KBM-7 (cell line): ENCODE measurements at regions not wholly inside any gene's neighbourhood (a gene's known extent, or its start where the extent isn't known, plus 50 kb on each side); places are given as distances from the start of the nearest gene placed in this dataset.

ENCODE experiments used
- DNase-seq: peaks from one replicate; pipeline ENCODE4 v3.0.0-alpha.2; 2015
- in situ Hi-C: fragments of 300-500 bp; cut with MboI; formaldehyde crosslinking; loops from 2 replicates; pipeline ENCODE4 v1.14.3; 2020; ENCODE audit warnings: low sequenced_read_pairs, low pct_unique_long_range_greater_than_20kb, mixed read lengths

- DNase-seq: no peak
- in situ Hi-C loops: no loop called here
Observed at GRCh38 chr18:77906103-77906892, 656.6 kb downstream of the GALR1 start.

GRCh38 chr18:77910347-77910746, 660.7 kb downstream of the GALR1 start:
- in situ Hi-C loops: no loop called here

GRCh38 chr18:77911971-77912605, 662.4 kb downstream of the GALR1 start:
- DNase-seq: no peak
- in situ Hi-C loops: no loop called here

More at GRCh38 chr18:77910347-77910746, 660.7 kb downstream of the GALR1 start:
- DNase-seq: no peak

DNA sequence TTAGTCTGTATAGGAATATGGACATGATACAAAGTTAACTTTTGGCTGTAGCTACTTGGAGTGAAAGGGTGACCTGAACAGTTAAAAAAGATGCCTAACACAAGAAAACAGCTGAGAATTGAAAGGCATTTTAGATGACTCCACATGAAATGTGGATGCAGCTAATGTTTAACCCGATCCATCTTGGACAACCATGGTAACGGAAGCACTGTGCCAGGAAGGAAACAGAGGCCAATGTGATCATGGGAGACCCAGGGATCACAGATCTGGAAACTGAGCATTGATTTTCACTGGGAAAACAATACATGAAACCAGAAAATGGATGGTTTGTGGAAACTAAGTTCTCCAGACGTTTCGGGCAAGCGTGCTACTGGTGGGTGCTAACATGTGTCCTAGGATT, 669.1 kb downstream of the GALR1 start:
- DNase-seq: no peak
- in situ Hi-C loops: no loop called here

- in situ Hi-C loops: no loop called here
- DNase-seq: no peak
Observed at GRCh38 chr18:77919923-77920322, 670.3 kb downstream of the GALR1 start.

DNA sequence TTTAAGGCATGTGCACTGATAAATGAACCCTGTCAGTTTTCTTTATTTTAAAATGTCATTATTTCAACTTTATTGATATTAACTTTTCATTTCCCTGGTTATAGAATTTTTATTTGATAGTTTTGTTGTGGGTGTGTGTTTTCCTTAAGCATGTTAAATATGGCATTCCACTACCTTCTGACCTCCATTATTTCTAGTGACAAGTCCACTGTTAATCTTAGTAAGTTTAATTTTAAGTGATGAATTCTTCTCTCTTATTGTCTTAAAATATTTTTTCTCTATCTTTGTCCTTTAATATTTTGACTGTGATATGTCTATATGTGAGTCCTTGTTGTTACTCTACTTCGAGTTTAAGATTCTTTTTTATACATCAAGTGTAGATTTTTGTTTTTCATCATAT, 685.7 kb downstream of the GALR1 start:
- DNase-seq: no peak
- in situ Hi-C loops: no loop called here

- in situ Hi-C loops: no loop called here
- DNase-seq: no peak
Observed at GRCh38 chr18:77940566-77940965, 690.9 kb downstream of the GALR1 start.

- DNase-seq: no peak
- in situ Hi-C loops: no loop called here
Observed at GRCh38 chr18:77944533-77944932, 694.9 kb downstream of the GALR1 start.

- in situ Hi-C loops: no loop called here
- no peak for DNase-seq
Observed at GRCh38 chr18:77948567-77948966, 698.9 kb downstream of the GALR1 start.

DNA sequence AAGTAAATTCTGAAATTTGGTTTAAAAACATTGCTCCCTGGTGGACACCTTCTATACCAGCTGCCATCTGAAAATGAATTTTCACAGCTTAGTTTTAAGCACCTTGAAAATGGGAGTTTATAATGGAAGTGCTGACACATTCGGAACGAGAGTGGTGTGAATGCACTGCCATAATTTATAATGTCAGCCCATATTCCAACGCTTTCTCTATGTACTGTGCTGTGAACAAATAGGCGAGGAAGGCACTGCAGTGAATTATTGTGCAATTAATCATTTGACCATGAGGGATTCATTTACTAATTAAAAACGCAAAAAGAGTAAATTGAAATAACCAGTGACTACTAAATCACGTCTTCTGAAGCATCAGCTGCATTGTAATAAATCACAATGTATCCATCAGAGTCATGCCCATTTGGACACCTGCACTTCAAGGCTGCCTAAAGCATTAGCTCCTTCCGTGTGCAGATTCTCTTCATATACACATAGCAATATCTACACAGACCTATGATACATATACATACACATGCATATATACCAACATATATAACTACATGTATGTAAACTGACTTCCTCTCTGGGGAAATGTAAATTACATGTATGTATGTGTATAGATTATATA, 699.8 kb downstream of the GALR1 start:
- in situ Hi-C loops: no loop called here
- DNase-seq: no peak

GRCh38 chr18:77959248-77959647, 709.6 kb downstream of the GALR1 start:
- in situ Hi-C loops: no loop called here
- DNase-seq: no peak

GRCh38 chr18:77960791-77961410, 711.3 kb downstream of the GALR1 start:
- in situ Hi-C loops: no loop called here
- DNase-seq: no peak

DNA sequence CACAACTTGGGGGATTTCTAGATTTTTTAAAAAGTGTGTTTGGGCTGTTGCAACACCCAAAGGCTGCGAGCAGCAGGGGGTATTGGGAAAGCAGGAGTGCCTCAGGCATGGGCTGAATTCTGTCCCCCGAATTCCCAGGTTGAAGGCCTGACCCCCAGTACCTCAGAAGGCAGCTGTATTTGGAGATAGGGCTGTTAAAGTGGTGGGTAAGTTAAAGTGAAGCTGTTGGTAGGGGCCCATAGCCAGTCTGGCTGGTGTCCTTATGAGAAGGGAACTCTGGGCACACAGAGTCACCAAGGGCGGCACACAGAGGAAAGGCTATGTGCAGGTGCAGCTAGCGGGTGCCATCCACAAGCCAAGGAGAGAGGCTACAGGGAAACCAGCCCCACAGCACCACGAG, 717.4 kb downstream of the GALR1 start:
- in situ Hi-C loops: no loop called here

DNA sequence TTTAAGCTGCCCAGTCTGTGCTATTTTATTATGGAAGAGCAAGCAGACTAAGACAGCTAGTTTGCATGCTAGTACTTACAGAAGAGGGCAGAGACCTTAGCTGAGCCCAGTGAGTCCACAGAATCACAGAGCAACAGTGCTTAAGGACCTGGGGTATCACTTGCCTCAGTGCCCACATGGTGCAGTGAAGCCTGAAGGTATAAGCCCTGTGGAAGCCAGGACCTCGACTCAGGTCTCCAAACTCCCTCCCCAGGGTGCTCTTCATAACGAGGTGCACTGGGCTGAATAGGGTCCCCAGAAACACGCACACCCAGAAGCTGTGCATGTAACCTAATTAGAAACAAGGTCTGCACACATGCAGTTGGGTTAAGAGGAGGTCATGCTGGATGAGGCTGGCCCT, 718.1 kb downstream of the GALR1 start:
- DNase-seq: no peak
- in situ Hi-C loops: no loop called here

More for the DNA sequence above, 717.4 kb downstream of the GALR1 start:
- DNase-seq: no peak

- DNase-seq: no peak
- in situ Hi-C loops: no loop called here
Observed at GRCh38 chr18:77969972-77970371, 720.3 kb downstream of the GALR1 start.

- in situ Hi-C loops: no loop called here
- no peak for DNase-seq
Observed at GRCh38 chr18:77970814-77971213, 721.2 kb downstream of the GALR1 start.

- in situ Hi-C loops: no loop called here
- DNase-seq: no peak
Observed at GRCh38 chr18:77973745-77974144, 724.1 kb downstream of the GALR1 start.

- no peak for DNase-seq
- in situ Hi-C loops: no loop called here
Observed at GRCh38 chr18:77974329-77974728, 724.7 kb downstream of the GALR1 start.

GRCh38 chr18:77977331-77977730, 727.7 kb downstream of the GALR1 start:
- no peak for DNase-seq
- in situ Hi-C loops: no loop called here

- in situ Hi-C loops: no loop called here
- no peak for DNase-seq
Observed at GRCh38 chr18:77980275-77980674, 730.6 kb downstream of the GALR1 start.
